Parathyroid adenoma (tissue), 2 donors: ENCODE measurements at regions not wholly inside any gene's neighbourhood (a gene's known extent, or its start where the extent isn't known, plus 50 kb on each side); places are given as distances from the start of the nearest gene placed in this dataset.

Source experiments
- H2AFZ ChIP-seq: fragments of 300-600 bp; sonication (generic); one replicate; pipeline ENCODE4 v1.7.0; 2017; ENCODE audit warnings: antibody characterized with exemption, mild to moderate bottlenecking
- H3K27ac ChIP-seq: fragments of 300-600 bp; sonication (generic); one replicate; pipeline ENCODE4 v1.7.0; 2017
- H3K27me3 ChIP-seq: fragments of 300-600 bp; sonication (generic); one replicate; pipeline ENCODE4 v1.7.0; 2017; ENCODE audit warnings: low read length; ENCODE audit not compliant: control insufficient read depth, insufficient read depth
- H3K36me3 ChIP-seq: fragments of 300-600 bp; sonication (generic); one replicate; pipeline ENCODE4 v1.7.0; 2017; ENCODE audit warnings: low read length; ENCODE audit not compliant: control insufficient read depth, insufficient read depth
- H3K4me1 ChIP-seq: fragments of 300-600 bp; sonication (generic); one replicate; pipeline ENCODE4 v1.7.0; 2017; ENCODE audit warnings: control low read depth
- H3K4me2 ChIP-seq: fragments of 300-600 bp; sonication (generic); one replicate; pipeline ENCODE4 v1.7.0; 2017; ENCODE audit warnings: low read length
- H3K4me3 ChIP-seq: fragments of 300-600 bp; sonication (generic); one replicate; pipeline ENCODE4 v1.7.0; 2017; ENCODE audit warnings: low read depth, low read length
- H3K79me2 ChIP-seq: fragments of 300-600 bp; sonication (generic); one replicate; pipeline ENCODE4 v1.7.0; 2017; ENCODE audit warnings: control low read depth
- H3K9ac ChIP-seq: fragments of 300-600 bp; sonication (generic); one replicate; pipeline ENCODE4 v1.7.0; 2017; ENCODE audit warnings: mild to moderate bottlenecking
- H3K9me3 ChIP-seq: fragments of 300-600 bp; sonication (generic); one replicate; pipeline ENCODE4 v1.7.0; 2017; ENCODE audit warnings: low read length; ENCODE audit not compliant: control insufficient read depth
- CTCF ChIP-seq: fragments of 300-600 bp; sonication (generic); IDR thresholded peaks from one replicate; pipeline ENCODE4 v1.7.0; 2017; ENCODE audit warnings: antibody characterized with exemption, mild to moderate bottlenecking
- donor health status: primary hyperparathyroidism.

GRCh38 chr18:30280861-30281470 lies 761.6 kb downstream of the DSC3 start:
- H2AFZ ChIP-seq, result no peak overlapping the region
- no peak overlapping the region for H3K4me2 ChIP-seq
- TF ChIP-seq CTCF, result no peak
- H3K4me1 ChIP-seq, result no peaks in the 10 kb centered on the region
- no peaks in the 10 kb centered on the region for H3K36me3 ChIP-seq
- H3K9ac ChIP-seq, result no peak overlapping the region
- H3K4me3 ChIP-seq, result no peak overlapping the region
- no peaks in the 10 kb centered on the region for H3K79me2 ChIP-seq
- H3K9me3 ChIP-seq, result no peaks in the 10 kb centered on the region
- no peaks in the 10 kb centered on the region for H3K27me3 ChIP-seq
- H3K27ac ChIP-seq, result no peak overlapping the region

GRCh38 chr18:30280186-30280585 lies 762.4 kb downstream of the DSC3 start:
- Histone ChIP-seq H2AFZ (no peak overlapping the region), H3K36me3 (no peaks in the 10 kb centered on the region), H3K27me3 (no peaks in the 10 kb centered on the region), H3K9me3 (no peaks in the 10 kb centered on the region), H3K79me2 (no peaks in the 10 kb centered on the region), H3K4me3 (no peak overlapping the region), H3K27ac (no peak overlapping the region), H3K9ac (no peak overlapping the region), H3K4me2 (no peak overlapping the region), H3K4me1 (no peaks in the 10 kb centered on the region)
- TF ChIP-seq CTCF, result no peak

- Histone ChIP-seq H3K4me3 (no peak overlapping the region), H3K27me3 (no peaks in the 10 kb centered on the region), H3K36me3 (no peaks in the 10 kb centered on the region), H3K4me2 (no peak overlapping the region), H3K9me3 (no peaks in the 10 kb centered on the region), H3K4me1 (no peaks in the 10 kb centered on the region), H3K79me2 (no peaks in the 10 kb centered on the region), H3K9ac (no peak overlapping the region), H2AFZ (no peak overlapping the region), H3K27ac (no peak overlapping the region)
- no peak for TF ChIP-seq CTCF
These were observed 764.9 kb downstream of the DSC3 start for GRCh38 chr18:30277676-30278075.

- H3K9me3 ChIP-seq, result no peaks in the 10 kb centered on the region
- no peak overlapping the region for H3K9ac ChIP-seq
- no peaks in the 10 kb centered on the region for H3K36me3 ChIP-seq
- no peaks in the 10 kb centered on the region for H3K27me3 ChIP-seq
- H3K27ac ChIP-seq, result no peak overlapping the region
- H3K4me2 ChIP-seq, result no peak overlapping the region
- TF ChIP-seq CTCF, result no peak
- no peak overlapping the region for H3K4me3 ChIP-seq
- H3K79me2 ChIP-seq, result no peaks in the 10 kb centered on the region
- no peaks in the 10 kb centered on the region for H3K4me1 ChIP-seq
- H2AFZ ChIP-seq, result no peak overlapping the region
These were observed 770.8 kb downstream of the DSC3 start for GRCh38 chr18:30271716-30272115.

GRCh38 chr18:30265190-30265589 lies 777.4 kb downstream of the DSC3 start:
- Histone ChIP-seq H3K9ac (no peak overlapping the region), H3K9me3 (no peaks in the 10 kb centered on the region), H3K4me2 (no peak overlapping the region), H3K36me3 (no peaks in the 10 kb centered on the region), H2AFZ (no peak overlapping the region), H3K4me1 (no peaks in the 10 kb centered on the region), H3K79me2 (no peaks in the 10 kb centered on the region), H3K4me3 (no peak overlapping the region), H3K27ac (no peak overlapping the region), H3K27me3 (no peaks in the 10 kb centered on the region)
- no peak for TF ChIP-seq CTCF
